NCI-H510A treated with DMSO at 0.1 percent for 48 hours (cell line): ENCODE measurements at regions not wholly inside any gene's neighbourhood (a gene's known extent, or its start where the extent isn't known, plus 50 kb on each side); places are given as distances from the start of the nearest gene placed in this dataset.
"Not testable (repeated sequence)": the region's sequence is repeated elsewhere in the genome, so short reads cannot be mapped to it uniquely, and the experiment has no call there.

Source experiments
- DNase-seq: peaks from one replicate; lab custom pipeline; 2025; lab: John Stamatoyannopoulos, UW

- DNase-seq, result no peak
These were observed 481.9 kb upstream of the SPRED2 start for GRCh38 chr2:65914244-65914786.

- DNase-seq, result no peak
These were observed 481.4 kb upstream of the SPRED2 start for GRCh38 chr2:65913813-65914212.

GRCh38 chr2:65901756-65902155, 469.4 kb upstream of the SPRED2 start:
- no peak for DNase-seq

- no peak for DNase-seq
These were observed 464.0 kb upstream of the SPRED2 start for GRCh38 chr2:65896446-65896845.

GRCh38 chr2:65890131-65890530, 457.7 kb upstream of the SPRED2 start:
- DNase-seq, result not testable (repeated sequence)

- no peak for DNase-seq
These were observed 452.9 kb upstream of the SPRED2 start for GRCh38 chr2:65885266-65885665.

- DNase-seq, result no peak
These were observed 449.2 kb upstream of the SPRED2 start for GRCh38 chr2:65881592-65881991.

- DNase-seq, result no peak
These were observed 448.0 kb upstream of the SPRED2 start for GRCh38 chr2:65880436-65880835.

GRCh38 chr2:65878011-65878340, 445.6 kb upstream of the SPRED2 start:
- DNase-seq, result no peak

GRCh38 chr2:65877331-65878010, 445.1 kb upstream of the SPRED2 start:
- no peak for DNase-seq

- DNase-seq, result peak; percentile 3
These were observed 443.7 kb upstream of the SPRED2 start for GRCh38 chr2:65876114-65876513.

- DNase-seq, result no peak
These were observed 438.4 kb upstream of the SPRED2 start for GRCh38 chr2:65870826-65871225.

GRCh38 chr2:65869296-65869695, 436.9 kb upstream of the SPRED2 start:
- no peak for DNase-seq

- no peak for DNase-seq
These were observed 435.8 kb upstream of the SPRED2 start for GRCh38 chr2:65868177-65868576.

GRCh38 chr2:65867446-65867845, 435.0 kb upstream of the SPRED2 start:
- no peak for DNase-seq

GRCh38 chr2:65866148-65866547, 433.7 kb upstream of the SPRED2 start:
- no peak for DNase-seq

- DNase-seq, result no peak
These were observed 432.2 kb upstream of the SPRED2 start for GRCh38 chr2:65864619-65865018.

GRCh38 chr2:65863713-65864112, 431.3 kb upstream of the SPRED2 start:
- no peak for DNase-seq

GRCh38 chr2:65856928-65857327, 424.5 kb upstream of the SPRED2 start:
- no peak for DNase-seq

GRCh38 chr2:65856423-65856822, 424.0 kb upstream of the SPRED2 start:
- no peak for DNase-seq

GRCh38 chr2:65850695-65851094, 418.3 kb upstream of the SPRED2 start:
- no peak for DNase-seq

GRCh38 chr2:65846989-65847678, 414.7 kb upstream of the SPRED2 start:
- DNase-seq, result no peak

GRCh38 chr2:65845442-65846182, 413.2 kb upstream of the SPRED2 start:
- no peak for DNase-seq
